Muscle layer of duodenum (tissue), 2 donors: ENCODE measurements at regions not wholly inside any gene's neighbourhood (a gene's known extent, or its start where the extent isn't known, plus 50 kb on each side); places are given as distances from the start of the nearest gene placed in this dataset.

Experiments
- H3K27ac ChIP-seq: one replicate; pipeline ENCODE4 v1.7.0; 2013; ENCODE audit warnings: mild to moderate bottlenecking, low read length
- H3K27me3 ChIP-seq: one replicate; pipeline ENCODE4 v1.7.0; 2013; ENCODE audit warnings: low read depth, mild to moderate bottlenecking, control low read depth, low read length
- H3K36me3 ChIP-seq, 2 donors: one replicate each; pipeline ENCODE4 v1.7.0; 2013; ENCODE audit warnings: low read length in 2 of 2, control low read depth in 1 of 2, mild to moderate bottlenecking in 1 of 2; ENCODE audit not compliant: insufficient read depth in 2 of 2, control insufficient read depth in 1 of 2
- H3K4me1 ChIP-seq, 2 donors: one replicate each; pipeline ENCODE4 v1.7.0; 2013; ENCODE audit warnings: low read length in 2 of 2, mild to moderate bottlenecking in 2 of 2, control low read depth in 1 of 2, moderate library complexity in 1 of 2; ENCODE audit not compliant: insufficient read depth in 2 of 2, control insufficient read depth in 1 of 2
- H3K4me3 ChIP-seq, 2 donors: one replicate each; pipeline ENCODE4 v1.7.0; 2013; ENCODE audit warnings: low read length in 2 of 2, low read depth in 1 of 2, mild to moderate bottlenecking in 1 of 2
- H3K9me3 ChIP-seq, 2 donors: one replicate each; pipeline ENCODE4 v1.7.0; 2013; ENCODE audit warnings: low read length in 2 of 2, control low read depth in 1 of 2, mild to moderate bottlenecking in 1 of 2; ENCODE audit not compliant: control insufficient read depth in 1 of 2
- donor health status: healthy.

DNA sequence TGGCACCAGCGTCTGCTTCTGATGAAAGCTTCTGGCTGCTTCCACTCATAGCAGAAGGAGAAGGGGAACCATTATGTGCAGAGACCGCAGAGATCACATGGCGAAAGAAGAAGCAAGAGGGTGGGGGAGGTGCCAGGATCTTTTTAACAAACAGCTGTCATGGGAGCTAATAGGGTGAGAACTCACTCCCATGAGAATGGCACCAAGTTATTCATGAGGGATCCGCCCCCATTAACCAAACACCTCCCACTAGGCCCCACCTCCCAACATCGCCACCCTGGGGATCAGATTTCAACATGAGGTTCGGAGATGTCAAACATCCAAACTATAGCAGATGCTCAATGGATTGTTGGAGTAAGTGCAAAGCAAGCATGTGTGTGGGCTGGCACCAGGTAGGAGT, 125.8 kb upstream of the SLIT3 start:
- Histone ChIP-seq H3K27ac (no peak overlapping the region), H3K36me3 (no peaks in the 10 kb centered on the region), H3K27me3 (no peaks in the 10 kb centered on the region), H3K4me1 (no peaks in the 10 kb centered on the region), H3K4me3 (no peak overlapping the region), H3K9me3 (no peaks in the 10 kb centered on the region)

DNA sequence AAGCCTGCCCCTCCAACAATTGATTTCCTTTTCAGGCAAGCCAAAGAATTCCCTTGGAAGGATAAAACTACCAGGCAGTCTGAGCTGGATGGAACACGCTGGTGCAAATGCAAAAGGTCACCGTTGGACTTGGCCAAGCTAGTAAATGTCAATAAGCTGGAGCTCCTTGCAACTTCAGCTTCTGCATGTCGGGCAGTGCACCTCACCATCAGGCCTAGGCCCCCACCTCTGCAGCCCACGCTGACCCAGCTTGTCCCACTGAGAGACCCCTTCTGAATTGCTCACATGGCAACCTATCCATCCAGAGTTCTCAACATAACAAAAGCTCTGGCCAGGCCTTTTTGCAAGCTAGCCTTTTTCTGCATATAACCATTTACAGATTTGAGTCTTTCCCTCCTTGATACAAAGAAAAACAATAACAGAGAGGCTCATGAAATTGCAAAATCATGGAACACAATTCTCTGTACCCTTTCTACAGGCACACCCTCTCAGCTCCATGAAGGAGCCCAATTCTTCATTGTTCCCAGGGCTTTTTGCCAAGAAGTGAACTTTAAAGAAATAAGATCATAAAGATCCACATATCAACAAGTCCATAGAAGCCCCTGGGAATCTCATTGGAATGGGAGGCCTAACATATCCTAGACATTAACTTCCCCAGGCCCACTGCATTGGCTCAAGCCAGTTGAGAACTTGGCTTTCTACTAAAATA, 123.9 kb upstream of the SLIT3 start:
- Histone ChIP-seq H3K9me3 (no peaks in the 10 kb centered on the region), H3K4me3 (no peak overlapping the region), H3K36me3 (no peaks in the 10 kb centered on the region), H3K4me1 (no peaks in the 10 kb centered on the region), H3K27ac (no peak overlapping the region), H3K27me3 (no peaks in the 10 kb centered on the region)

- H3K27ac ChIP-seq = no peak overlapping the region
- H3K4me3 ChIP-seq = no peak overlapping the region
- no peaks in the 10 kb centered on the region for H3K4me1 ChIP-seq
- H3K9me3 ChIP-seq = no peaks in the 10 kb centered on the region
- H3K36me3 ChIP-seq = no peaks in the 10 kb centered on the region
- H3K27me3 ChIP-seq = no peaks in the 10 kb centered on the region
These were observed 123.3 kb upstream of the SLIT3 start for GRCh38 chr5:169424279-169424655.

GRCh38 chr5:169423580-169424278, 122.8 kb upstream of the SLIT3 start:
- Histone ChIP-seq H3K4me3 (no peak overlapping the region), H3K4me1 (no peaks in the 10 kb centered on the region), H3K27me3 (no peaks in the 10 kb centered on the region), H3K9me3 (no peaks in the 10 kb centered on the region), H3K36me3 (no peaks in the 10 kb centered on the region), H3K27ac (no peak overlapping the region)

DNA sequence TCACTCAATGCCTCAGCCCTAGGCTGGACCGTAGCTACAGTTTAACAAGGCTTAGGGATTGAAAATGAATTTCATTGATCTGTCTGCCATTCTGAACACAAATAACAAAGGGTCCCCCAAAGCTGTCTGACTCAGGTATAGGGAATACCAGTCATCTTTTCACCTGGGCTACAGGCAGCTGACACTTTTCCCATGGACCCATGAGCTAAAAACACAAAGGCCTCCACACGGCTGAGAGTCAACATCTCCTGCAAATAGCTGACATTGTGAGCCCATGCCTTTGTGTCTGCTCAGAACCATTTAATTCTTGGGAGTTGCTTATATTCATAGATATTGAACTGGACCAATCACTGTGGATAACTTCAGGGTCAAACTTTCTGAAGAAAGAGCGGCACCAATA, 121.1 kb upstream of the SLIT3 start:
- Histone ChIP-seq H3K27me3 (no peaks in the 10 kb centered on the region), H3K4me1 (no peaks in the 10 kb centered on the region), H3K27ac (no peak overlapping the region), H3K9me3 (no peaks in the 10 kb centered on the region), H3K4me3 (no peak overlapping the region), H3K36me3 (no peaks in the 10 kb centered on the region)

DNA sequence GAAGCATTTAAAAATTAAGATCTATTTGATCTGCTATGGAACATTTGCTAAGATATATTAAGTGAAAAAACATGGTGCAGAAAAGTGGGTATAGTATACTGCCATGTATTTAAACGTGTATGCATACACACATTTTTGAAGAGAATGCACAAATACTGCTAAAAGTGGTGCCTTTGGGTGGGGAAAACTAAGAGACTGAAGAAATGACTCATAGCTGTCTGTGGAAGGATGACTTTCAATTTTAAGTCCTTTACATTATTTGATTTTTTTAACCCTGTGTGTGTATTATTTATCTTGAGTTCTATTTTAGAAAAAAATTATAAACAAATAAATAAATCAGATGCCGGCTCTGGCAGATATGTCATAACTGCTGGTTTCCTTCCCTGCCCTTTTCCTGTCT, 120.7 kb upstream of the SLIT3 start:
- H3K27me3 ChIP-seq = no peaks in the 10 kb centered on the region
- H3K36me3 ChIP-seq = no peaks in the 10 kb centered on the region
- no peaks in the 10 kb centered on the region for H3K9me3 ChIP-seq
- H3K4me3 ChIP-seq = no peak overlapping the region
- no peaks in the 10 kb centered on the region for H3K4me1 ChIP-seq
- no peak overlapping the region for H3K27ac ChIP-seq

DNA sequence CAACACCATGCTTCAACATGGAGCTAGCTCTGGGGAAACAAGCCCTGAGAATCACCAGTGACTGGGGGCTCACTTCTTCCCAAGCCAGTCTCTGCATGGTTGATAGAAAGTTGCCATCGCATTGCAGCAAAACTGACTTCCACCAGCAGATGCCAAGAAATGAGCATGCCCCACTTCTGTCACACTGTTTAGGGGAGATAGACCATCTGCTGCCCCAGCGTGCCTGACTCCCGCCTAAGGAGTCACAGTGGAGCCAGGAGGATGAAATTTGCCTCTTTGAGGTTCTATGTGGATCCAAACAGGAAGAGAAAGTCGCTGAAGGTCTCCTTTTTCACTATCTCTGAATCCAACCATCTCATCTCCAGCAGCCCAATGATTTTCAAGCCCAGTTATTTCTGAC, 116.7 kb upstream of the SLIT3 start:
- no peaks in the 10 kb centered on the region for H3K9me3 ChIP-seq
- H3K4me3 ChIP-seq = no peak overlapping the region
- H3K36me3 ChIP-seq = no peaks in the 10 kb centered on the region
- H3K4me1 ChIP-seq = no peaks in the 10 kb centered on the region
- no peak overlapping the region for H3K27ac ChIP-seq
- H3K27me3 ChIP-seq = no peaks in the 10 kb centered on the region

DNA sequence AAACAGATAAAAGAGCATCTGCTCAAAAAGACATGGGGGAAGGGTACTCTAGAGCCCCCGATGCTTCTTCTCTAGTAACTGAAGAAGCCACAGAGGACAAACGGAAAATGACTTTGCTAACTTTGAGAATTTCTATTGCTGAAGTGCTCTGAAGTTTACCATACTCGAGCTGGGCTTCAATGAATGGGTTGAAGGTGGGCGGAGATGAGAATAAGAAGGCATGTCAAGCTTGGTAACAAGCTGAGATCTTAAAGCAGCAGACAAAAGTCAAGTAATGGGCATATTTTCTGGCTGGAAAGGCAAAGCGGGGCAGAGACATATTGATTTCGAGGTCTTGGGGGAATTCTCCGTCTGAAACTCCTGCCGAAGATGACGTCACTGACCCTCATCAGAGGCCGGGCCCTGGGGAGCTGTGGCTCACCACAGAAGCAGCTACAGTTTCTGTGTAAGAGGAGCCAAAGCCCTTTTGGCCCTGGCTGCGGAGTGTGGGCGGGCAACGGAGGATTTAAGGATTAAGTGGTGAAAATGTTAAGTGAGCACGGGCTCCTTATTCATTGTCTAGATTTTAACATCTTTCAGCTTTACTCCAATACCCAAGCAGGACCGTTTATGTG, 115.8 kb upstream of the SLIT3 start:
- Histone ChIP-seq H3K9me3 (no peaks in the 10 kb centered on the region), H3K27ac (no peak overlapping the region)

GRCh38 chr5:169415948-169416347, 115.0 kb upstream of the SLIT3 start:
- H3K27me3 ChIP-seq = no peaks in the 10 kb centered on the region
- no peak overlapping the region for H3K27ac ChIP-seq
- peaks cover 0 to 3% of the 10 kb centered on the region in 2 donors for H3K4me1 ChIP-seq

More for the DNA sequence above, 115.8 kb upstream of the SLIT3 start:
- Histone ChIP-seq H3K4me1 (no peaks in the 10 kb centered on the region), H3K27me3 (no peaks in the 10 kb centered on the region), H3K36me3 (no peaks in the 10 kb centered on the region), H3K4me3 (no peak overlapping the region)

GRCh38 chr5:169415371-169415770, 114.4 kb upstream of the SLIT3 start:
- Histone ChIP-seq H3K36me3 (no peaks in the 10 kb centered on the region), H3K27ac (no peak overlapping the region), H3K4me1 (peaks cover 0 to 6% of the 10 kb centered on the region in 2 donors), H3K4me3 (no peak overlapping the region), H3K9me3 (no peaks in the 10 kb centered on the region), H3K27me3 (no peaks in the 10 kb centered on the region)

More at GRCh38 chr5:169415948-169416347, 115.0 kb upstream of the SLIT3 start:
- H3K9me3 ChIP-seq = no peaks in the 10 kb centered on the region
- no peaks in the 10 kb centered on the region for H3K36me3 ChIP-seq
- H3K4me3 ChIP-seq = no peak overlapping the region

DNA sequence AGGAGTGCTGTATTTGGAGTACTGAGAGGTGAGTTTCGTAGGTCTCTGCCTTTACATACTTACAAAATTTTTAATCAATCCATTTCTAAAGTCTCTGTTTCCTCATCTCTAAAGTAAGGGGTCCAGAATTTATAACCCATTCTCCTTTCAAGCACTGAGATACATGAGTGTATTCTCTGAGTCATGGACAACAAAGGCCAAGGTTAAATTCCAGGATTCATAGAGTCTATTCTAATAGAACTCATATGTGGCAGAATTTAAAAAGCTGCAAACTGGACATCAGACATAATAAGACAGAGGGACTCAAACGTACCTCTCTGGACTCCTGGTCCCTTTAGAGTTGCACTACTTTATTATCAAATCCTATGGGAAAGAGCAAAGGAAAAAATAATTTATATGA, 112.5 kb upstream of the SLIT3 start:
- Histone ChIP-seq H3K36me3 (no peaks in the 10 kb centered on the region), H3K9me3 (no peaks in the 10 kb centered on the region), H3K4me1 (peaks cover 0 to 6% of the 10 kb centered on the region in 2 donors), H3K27ac (no peak overlapping the region), H3K4me3 (no peak overlapping the region), H3K27me3 (no peaks in the 10 kb centered on the region)
